Left lung (tissue), 4 donors: ENCODE measurements at regions not wholly inside any gene's neighbourhood (a gene's known extent, or its start where the extent isn't known, plus 50 kb on each side); places are given as distances from the start of the nearest gene placed in this dataset.

Experiments used
- ATAC-seq: fragments of 200-7000 bp; cut with Tn5 transposase; one replicate; pipeline ENCODE4 v1.9.1; 2020; ENCODE audit warnings: moderate library complexity
- DNase-seq, 4 donors: peaks; one replicate each; pipeline ENCODE4 v3.0.0-alpha.2; 2013 to 2020
- H3K27ac ChIP-seq, 2 donors: fragments of 200-600 bp; sonication (generic) in 1 of 2; one replicate each; pipeline versions ENCODE4 v1.5.0 to v1.8.0; 2020 to 2021
- H3K27me3 ChIP-seq, 2 donors: fragments of 200-600 bp; sonication (generic) in 1 of 2; one replicate each; pipeline versions ENCODE4 v1.5.0 to v1.8.0; 2020 to 2021
- H3K36me3 ChIP-seq, 2 donors: fragments of 200-600 bp; sonication (generic) in 1 of 2; one replicate each; pipeline versions ENCODE4 v1.5.0 to v1.8.0; 2020 to 2021
- H3K4me1 ChIP-seq, 2 donors: fragments of 200-600 bp; one replicate each; pipeline ENCODE4 v1.8.0; 2021
- H3K4me3 ChIP-seq, 2 donors: fragments of 200-600 bp; sonication (generic) in 1 of 2; one replicate each; pipeline versions ENCODE4 v1.5.0 to v1.8.0; 2020 to 2021; ENCODE audit warnings: mild to moderate bottlenecking in 1 of 2
- H3K9me3 ChIP-seq, 2 donors: fragments of 200-600 bp; sonication (generic) in 1 of 2; one replicate each; pipeline versions ENCODE4 v1.5.0 to v1.8.0; 2020 to 2021
- intact Hi-C, 2 donors: fragments of 100-400 bp; cut with DNase I; formaldehyde crosslinking; loops; one replicate each; pipeline versions ENCODE4 v1.11.2 to v1.14.2; 2022
- TF ChIP-seq, protein P1 (sequence below), 2 donors: fragments of 200-600 bp; sonication (generic) in 1 of 2; IDR thresholded peaks; one replicate each; pipeline versions ENCODE4 v1.5.0 to v1.8.0; 2021; ENCODE audit warnings: antibody characterized with exemption in 2 of 2
- donor health status: DM: no; HTN: yes; CAD: no.
- donor health status: DM: no; HTN: no; CAD: no.

DNA sequence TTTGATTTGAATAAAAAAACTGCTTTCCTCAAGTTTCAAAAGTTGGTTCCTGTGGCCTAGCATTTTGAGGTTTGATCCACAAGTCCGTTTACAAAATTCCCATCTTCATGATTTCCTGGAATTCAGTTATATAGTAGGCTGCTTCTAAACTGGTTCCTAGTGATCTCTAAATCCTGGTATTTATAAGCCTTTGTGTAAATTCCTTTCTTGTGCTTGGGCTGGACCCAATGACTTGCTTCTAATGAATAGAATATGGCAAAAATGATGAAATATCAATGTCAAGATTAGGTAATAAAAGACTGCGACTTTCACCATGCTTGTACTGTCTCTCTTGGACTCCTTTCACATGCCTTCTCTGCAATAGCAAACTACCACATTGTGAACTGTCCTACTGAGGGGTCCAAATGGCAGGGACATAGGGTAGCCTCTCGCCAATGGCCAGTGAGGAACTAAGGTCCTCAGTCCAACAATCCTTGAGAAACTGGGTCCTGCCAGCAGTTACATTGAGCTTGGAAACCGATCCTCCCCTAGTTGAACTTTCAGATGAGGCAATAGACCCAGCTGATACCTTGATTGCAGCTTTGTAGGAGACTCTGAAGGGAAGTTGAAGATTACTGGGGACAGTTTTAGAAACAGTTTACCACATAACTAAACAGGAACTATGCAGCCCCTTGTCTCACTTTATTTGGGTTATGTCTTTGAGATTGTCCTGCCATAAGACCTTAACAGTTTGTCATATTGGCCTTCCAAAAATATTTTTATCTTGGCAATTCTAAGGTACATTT lies 303.9 kb upstream of the TBC1D5 start:
- Histone ChIP-seq H3K36me3 (no peaks in the 10 kb centered on the region), H3K4me3 (no peak overlapping the region), H3K9me3 (no peaks in the 10 kb centered on the region), H3K27me3 (no peaks in the 10 kb centered on the region), H3K27ac (no peak overlapping the region), H3K4me1 (no peaks in the 10 kb centered on the region)
- intact Hi-C loops, result no loop called here
- TF ChIP-seq, protein P1, sequence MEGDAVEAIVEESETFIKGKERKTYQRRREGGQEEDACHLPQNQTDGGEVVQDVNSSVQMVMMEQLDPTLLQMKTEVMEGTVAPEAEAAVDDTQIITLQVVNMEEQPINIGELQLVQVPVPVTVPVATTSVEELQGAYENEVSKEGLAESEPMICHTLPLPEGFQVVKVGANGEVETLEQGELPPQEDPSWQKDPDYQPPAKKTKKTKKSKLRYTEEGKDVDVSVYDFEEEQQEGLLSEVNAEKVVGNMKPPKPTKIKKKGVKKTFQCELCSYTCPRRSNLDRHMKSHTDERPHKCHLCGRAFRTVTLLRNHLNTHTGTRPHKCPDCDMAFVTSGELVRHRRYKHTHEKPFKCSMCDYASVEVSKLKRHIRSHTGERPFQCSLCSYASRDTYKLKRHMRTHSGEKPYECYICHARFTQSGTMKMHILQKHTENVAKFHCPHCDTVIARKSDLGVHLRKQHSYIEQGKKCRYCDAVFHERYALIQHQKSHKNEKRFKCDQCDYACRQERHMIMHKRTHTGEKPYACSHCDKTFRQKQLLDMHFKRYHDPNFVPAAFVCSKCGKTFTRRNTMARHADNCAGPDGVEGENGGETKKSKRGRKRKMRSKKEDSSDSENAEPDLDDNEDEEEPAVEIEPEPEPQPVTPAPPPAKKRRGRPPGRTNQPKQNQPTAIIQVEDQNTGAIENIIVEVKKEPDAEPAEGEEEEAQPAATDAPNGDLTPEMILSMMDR (IDR thresholded peaks at IDR 0.05), result no peak
- ATAC-seq (no peak), DNase-seq (no peak)

DNA sequence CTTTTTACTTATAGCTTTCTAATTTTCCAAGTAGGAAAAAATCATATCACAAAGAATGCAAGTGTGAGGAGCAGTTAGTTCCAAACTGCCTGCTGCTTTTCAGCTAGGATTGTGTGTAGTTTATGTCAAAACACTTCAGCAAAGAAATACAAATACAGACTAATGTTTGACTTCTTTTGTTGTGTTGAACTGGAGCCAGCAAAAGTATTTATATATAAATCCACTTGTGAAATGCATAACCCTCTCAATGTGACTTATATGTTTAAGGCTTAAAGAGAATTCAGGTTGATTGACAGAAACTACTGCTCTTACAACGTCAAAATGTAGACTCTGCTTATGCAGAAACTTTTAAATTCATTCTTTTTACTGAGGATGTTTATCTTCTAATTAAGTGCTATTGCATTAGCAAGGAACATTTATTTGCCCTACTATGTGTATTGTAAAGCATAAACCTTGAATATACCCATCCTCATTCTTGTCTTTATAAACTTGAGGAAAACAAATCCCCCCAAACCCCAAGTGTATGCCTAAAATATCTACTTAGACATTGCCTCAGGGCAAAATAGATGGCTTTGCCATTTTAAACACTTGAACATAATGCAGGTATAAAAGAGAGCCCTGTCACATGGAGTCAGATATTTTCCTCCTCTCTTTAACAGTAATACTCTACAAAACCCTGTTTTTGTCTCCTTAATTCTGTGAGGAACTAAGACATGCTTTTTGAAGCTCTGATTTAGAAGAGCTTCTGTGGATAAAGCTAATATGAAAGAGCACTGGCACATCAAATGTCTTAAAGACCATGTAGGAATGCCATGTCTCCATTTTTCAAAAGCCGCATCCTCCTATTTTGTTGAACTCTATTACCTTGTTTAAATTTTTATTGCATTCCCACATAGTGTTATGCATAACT lies 302.8 kb upstream of the TBC1D5 start:
- Histone ChIP-seq H3K4me1 (no peaks in the 10 kb centered on the region), H3K4me3 (no peak overlapping the region), H3K27me3 (no peaks in the 10 kb centered on the region), H3K9me3 (no peaks in the 10 kb centered on the region), H3K27ac (no peak overlapping the region), H3K36me3 (no peaks in the 10 kb centered on the region)
- DNase-seq, result peak in 1 of 4 donors; percentile 7
- TF ChIP-seq, protein P1 (IDR thresholded peaks at IDR 0.05), result no peak
- ATAC-seq, result no peak
- intact Hi-C loops, result no loop called here

DNA sequence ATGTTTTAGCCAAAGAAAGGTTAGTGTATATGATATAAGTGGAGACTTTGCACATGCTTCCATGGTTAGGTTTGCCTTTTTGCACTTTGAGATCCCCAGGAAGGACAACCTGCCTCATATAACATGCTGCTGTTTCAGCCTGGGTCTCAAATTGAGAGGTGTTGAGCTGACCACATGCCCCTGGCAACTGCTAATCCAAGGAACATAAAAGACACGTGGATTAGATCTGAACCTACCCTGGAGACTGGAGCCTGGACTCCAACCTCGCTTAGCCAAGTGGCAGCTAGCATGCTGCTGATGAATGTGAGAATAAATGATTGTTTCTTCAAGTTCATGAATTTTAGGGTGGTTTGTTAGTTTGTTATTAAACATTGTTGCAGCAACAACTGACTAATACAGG lies 301.8 kb upstream of the TBC1D5 start:
- Histone ChIP-seq H3K9me3 (no peaks in the 10 kb centered on the region), H3K36me3 (no peaks in the 10 kb centered on the region), H3K4me1 (no peaks in the 10 kb centered on the region), H3K27me3 (no peaks in the 10 kb centered on the region), H3K27ac (no peak overlapping the region), H3K4me3 (no peak overlapping the region)
- ATAC-seq (no peak), DNase-seq (no peak)
- intact Hi-C loops, result no loop called here
- TF ChIP-seq, protein P1 (IDR thresholded peaks at IDR 0.05), result no peak

DNA sequence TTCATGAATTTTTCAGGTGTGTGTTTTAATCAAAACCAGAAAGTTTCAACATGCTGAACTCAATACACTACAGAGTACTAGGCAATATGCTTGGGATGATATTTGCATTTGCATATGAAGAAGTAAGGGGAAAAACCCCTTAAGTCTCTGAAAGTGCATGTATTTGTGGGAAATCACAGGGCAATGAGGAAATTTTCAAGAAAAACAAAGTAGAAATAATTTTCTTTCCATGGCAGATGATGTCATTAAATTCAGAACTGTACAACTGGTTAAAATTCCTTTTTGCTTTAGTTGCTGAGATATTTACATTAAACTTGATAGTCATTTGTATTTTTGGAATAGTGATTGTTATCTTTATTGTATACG lies 294.0 kb upstream of the TBC1D5 start:
- Histone ChIP-seq H3K27ac (no peak overlapping the region), H3K36me3 (no peaks in the 10 kb centered on the region), H3K9me3 (no peaks in the 10 kb centered on the region), H3K27me3 (no peaks in the 10 kb centered on the region), H3K4me1 (no peaks in the 10 kb centered on the region), H3K4me3 (no peak overlapping the region)
- TF ChIP-seq, protein P1 (IDR thresholded peaks at IDR 0.05), result no peak
- DNase-seq, result no peak
- intact Hi-C loops, result no loop called here
- ATAC-seq, result no peak
